ENCODE measurements at regions not wholly inside any gene's neighbourhood (a gene's known extent, or its start where the extent isn't known, plus 50 kb on each side); places are given as distances from the start of the nearest gene placed in this dataset.

DNA sequence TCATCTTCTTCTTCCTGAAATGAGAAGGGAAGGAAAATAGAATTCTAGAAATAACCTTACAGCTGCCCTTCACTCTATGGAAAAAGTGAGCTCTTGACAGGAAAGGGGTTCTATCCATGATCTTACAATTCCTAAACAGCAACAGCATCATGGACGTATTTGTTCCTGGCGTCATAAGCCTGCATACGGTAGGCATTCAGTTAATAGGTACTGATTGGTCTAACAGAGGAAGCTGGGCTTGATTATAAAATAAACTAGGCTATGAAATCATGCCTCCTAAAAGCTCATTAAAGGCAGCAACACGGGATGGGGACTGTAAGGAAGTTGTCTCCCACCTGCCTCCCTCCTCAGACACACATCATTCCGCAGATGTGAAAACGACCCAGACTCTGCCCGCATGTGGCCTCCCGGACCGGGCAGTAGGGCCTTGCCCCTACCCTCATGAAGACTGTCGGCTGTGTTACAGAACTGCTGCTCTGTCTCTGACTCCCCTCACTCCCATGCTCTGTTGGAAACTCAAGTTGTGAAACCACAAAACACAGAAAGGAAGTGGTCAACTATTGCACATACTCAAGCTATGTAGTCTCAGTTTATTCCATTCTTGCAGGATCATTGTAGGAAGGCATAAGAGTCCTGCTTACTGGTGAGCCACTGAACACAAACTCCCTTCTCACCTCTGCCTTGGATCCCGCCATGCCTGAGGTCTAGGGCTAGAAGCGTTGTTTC is 129.8 kb downstream of the DLEU7 start:
- peak; percentile 60 for DNase-seq (ENCODE audit: low read depth)

DNA sequence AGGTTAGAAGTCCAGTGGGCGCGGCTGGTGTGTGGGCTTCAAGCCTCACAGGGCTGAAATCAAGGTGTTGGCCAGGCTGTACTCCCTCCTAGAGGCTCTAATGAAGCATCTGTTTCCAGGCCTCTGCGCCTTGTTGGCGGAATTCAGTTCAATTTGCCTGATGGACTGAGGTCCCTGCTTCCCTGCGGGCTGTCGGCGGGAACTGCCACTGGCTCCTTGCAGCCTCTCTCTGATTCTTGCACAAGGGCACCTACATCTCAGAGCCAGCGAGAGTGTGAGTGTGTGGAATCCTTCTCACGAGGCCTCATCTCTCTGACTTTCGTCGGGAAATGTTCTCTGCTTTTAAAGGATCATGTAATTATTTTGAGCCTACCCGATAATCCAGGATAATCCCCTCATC is 128.6 kb downstream of the DLEU7 start:
- DNase-seq (ENCODE audit: low read depth) = no peak

DNA sequence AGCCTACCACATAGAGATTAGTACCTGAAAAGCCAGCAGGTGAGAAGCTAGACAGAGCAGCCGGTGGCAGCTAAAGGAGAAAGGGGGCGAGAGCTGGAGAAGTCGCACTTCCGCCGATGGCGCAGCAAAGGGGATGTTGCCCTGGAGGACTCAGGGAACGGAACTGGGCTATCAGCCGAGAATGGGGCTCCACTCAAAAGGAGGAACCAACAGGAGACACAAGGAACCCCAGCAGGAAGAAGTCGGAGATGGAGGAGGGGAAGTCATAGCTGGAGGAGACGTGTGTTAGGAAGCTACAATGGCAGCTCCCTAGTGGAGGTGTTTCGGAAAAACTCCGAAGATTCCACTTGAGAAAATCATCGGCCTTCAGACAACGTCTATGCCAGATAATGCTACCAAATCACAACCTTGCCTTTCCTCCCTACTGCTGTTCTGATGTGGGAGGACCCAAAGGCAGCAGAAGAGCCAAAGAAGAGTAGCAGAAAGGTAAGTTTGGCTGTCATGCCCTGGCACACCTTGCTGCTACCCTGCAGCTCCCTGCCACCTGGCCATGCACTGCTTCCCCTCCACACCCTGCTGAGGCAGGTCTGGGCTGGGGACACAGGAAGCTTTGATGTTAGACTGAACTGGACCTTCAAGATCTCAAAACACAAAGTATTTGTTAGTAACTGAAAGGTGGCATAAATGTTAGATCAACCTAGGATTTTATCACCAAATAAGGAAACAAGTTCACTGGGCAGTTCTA is 127.9 kb downstream of the DLEU7 start:
- no peak for DNase-seq (ENCODE audit: low read depth)

DNA sequence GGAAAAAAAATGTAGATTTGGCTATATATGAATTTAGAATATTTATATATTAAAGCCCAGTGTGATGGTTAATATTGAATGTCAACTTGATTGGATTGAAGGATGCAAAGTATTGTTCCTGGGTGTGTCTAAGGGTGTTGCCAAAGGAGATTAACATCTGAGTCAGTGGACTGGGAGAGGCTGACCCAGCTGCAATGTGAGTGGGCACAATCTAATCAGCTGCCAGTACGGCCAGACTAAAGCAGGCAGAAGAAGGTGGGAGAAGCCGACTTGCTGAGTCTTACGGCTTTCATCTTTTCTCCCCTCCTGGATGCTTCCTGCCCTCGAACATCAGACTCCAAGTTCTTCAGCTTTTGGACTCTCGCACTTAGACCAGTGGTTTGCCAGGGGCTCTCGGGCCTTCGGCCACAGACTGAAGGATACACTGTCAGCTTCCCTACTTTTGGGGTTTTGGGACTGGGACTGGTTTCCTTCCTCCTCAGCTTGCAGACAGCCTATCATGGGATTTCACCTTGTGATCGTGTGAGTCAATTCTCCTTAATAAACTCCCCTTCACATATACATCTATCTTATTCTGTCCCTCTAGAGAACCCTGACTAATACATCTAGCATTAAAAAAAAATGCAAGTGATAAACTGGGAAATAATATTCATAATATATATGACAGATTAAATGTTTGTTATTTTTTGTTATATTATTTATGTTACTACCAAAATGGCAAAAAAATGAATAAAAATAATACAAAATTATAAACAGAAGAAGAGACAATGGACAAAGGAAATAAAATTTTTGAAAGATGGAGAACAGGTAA is 122.4 kb downstream of the DLEU7 start:
- DNase-seq (ENCODE audit: low read depth) = no peak

DNA sequence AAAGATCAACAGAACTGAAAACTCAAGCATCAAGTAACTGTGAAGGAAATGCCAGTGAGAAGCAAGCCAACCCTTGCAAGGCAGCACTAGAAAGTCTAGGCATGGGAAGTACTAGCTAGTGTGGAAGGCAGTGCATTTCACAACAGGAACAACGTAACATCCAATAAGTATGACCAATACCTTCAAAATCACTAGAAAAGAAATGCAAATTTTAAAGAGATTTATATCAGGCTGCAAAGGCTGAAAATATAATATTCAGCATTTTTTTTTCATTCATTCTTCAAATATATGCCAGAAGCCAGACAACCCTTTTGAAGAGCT is 121.9 kb downstream of the DLEU7 start:
- no peak for DNase-seq (ENCODE audit: low read depth)

DNA sequence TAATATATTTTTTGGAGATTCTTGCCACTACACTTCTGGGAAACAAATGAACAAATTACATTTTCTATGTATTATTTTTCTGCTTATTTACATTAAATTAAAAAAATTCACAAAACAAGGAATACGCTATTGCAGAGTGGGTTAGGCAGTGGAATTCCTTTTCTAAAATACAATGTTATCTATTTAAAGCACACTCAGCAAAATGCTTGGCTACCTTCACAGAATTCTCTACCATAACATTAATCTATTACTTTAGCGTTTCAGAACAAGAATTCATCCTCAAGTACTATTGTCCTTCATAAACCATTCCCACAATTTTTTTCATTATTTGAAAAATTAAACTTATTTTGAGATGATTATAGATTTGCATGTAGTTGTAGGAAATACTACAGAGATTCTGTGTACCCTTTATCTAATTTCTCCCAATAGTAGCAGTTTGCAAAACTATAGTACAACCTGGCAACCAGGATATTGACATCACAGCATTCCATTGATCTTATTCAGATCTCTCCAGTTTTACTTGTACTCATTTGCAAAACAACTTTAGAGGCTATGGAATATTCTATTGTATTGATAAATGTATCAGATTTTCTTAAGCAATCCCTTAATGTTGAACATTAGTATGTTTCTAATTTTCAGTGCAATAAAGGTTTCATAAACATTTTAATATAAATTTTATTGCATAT is 120.9 kb downstream of the DLEU7 start:
- DNase-seq (ENCODE audit: low read depth) = no peak

DNA sequence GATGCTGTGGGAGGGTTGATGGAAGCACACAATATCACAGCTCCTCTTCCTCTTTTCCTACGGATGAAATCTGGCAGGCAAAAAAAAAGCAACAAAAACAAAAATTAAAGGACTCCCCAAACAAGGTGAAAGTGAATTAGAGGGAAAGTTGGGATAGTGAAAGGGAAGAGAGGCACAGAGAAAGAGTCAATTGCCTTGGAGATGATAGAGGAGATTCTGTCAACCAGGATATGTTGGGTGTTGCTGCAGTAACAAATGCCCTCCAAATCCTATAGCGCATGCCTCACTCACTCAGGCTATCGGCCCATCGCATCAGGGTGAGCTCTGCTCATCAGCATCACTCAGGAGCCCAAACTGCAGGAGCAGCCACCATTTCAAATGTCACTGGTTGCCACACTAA is 119.1 kb downstream of the DLEU7 start:
- no peak for DNase-seq (ENCODE audit: low read depth)

DNA sequence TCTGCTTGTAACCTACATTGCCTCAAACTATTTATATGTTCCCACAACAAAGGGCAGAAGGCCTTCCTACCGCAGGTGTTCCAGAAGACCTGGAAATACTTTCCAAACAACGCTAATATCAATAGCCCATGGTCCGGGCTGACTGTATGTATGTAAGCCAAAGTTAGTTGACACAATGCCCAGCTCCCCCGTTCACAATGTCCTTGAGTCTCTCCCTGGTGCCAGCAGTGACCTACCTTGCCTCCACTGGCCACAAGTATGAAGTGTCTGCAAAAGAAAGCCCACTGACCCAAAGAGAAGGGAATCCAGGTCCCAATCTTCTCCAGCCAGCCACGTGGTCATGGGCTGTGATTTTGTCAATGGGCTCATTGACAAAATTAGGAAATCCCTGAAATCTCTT is 118.6 kb downstream of the DLEU7 start:
- no peak for DNase-seq (ENCODE audit: low read depth)

DNA sequence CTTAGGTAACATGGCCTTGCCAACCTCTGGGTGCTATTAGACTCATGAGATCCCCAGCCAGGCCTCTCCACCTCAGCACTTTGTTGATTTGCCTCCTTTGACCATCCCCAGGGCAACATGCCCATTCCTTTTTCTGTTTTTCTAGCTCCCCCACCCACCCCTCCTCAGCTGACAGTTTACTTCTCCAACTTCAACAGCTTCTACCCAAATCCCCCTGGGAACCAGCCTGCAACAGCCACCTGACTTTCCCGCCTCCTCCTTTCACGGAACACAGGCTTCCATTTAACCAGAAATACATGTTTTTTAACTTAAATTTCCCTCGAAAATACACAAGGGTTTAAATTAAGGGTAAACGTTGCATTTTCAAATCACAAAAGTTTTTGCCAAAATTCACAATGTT is 117.3 kb downstream of the DLEU7 start:
- DNase-seq (ENCODE audit: low read depth) = no peak

DNA sequence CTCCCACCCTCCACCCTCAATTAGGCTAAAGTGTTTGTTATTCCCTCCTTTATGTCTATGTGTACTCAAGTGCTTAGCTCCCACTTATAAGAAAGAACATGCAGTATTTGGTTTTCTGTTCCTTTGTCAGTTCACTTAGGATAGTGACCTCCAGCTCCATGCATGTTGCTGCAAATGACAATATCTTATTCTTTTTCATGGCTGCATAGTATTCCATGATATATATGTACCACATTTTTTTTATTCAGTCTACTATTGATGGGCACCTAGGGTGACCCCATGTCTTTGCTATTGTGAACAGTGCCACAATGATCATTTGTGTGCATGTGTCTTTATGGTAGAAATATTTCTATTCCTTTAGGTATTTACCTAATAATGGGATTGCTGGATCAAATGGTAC is 114.3 kb downstream of the DLEU7 start:
- DNase-seq (ENCODE audit: low read depth) = no peak

DNA sequence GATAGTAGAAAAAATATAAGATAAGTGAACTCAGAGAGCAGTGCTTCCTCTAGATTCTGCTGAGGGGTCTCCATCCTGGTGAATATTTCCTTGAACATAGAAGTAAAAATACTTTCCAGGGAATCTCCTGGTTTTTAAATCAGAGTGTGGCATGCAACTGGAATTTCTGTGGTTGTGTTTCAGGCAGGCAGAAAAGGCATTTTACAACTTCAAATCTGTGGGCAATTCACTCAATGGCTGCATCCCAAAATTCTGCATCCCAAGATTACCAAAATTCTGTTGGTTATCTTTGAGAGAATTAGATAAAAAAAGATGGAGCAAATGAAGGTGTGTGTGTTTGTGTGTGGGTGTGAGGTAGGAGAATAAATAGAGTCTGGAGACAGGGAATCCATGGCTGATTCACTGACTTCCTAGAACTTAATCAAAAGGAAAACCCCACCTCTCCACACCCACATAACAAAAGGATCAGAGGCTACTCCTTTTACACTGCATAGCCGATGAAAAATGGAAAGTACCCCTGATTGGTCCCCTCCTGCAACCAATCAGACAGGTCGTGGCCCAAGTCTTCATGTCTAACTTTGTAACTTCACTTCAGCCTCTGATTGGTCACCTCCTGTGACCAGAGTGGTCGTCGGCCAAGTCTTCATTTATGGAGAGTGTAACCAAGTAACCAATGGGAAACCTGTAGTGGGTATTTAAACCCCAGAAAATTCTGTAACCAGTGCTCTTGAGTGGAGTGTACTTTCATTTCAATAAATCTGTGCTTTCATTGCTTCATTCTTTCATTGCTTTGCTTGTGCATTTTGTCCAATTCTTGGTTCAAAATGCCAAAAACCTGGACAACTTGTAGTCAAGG is 112.8 kb downstream of the DLEU7 start:
- DNase-seq (ENCODE audit: low read depth) = no peak

DNA sequence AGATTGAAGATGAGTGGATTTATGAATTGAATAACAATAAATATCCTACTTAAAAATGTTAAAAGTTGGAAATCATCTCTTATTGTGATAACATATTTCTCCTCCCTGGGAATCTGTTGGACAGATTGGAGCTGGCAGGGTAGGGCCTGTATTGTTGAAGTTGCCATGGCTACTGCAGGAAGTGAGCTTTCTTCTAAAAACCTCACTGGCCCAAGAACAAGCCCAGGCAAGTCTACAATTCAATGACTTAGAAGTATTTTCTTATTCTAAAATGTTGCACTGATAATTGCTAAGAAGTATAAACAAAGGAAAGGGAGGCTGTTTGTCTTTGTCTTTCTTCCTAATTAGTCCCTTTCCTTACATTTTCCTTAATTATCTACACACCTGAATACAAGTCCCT is 112.1 kb downstream of the DLEU7 start:
- DNase-seq (ENCODE audit: low read depth) = peak; percentile 76

DNA sequence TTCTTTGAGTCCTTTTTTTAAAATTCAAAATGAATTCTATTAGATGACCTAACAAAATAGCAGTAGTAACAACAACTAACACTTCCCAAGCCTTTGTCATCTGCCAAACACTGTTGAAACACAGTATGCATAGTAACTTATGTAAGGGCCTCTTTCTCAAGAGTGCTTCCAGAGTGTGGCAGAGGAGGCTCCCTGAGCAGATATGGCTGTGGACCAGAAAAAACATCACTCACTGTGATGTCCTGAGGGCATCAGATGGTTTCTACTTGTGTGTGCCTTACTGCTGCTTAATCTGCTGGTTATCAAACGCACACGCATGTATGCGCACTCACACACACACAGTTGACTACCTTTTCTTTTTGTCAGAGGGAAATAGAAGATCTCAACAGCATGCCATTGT is 110.8 kb downstream of the DLEU7 start:
- DNase-seq (ENCODE audit: low read depth) = peak; percentile 84

DNA sequence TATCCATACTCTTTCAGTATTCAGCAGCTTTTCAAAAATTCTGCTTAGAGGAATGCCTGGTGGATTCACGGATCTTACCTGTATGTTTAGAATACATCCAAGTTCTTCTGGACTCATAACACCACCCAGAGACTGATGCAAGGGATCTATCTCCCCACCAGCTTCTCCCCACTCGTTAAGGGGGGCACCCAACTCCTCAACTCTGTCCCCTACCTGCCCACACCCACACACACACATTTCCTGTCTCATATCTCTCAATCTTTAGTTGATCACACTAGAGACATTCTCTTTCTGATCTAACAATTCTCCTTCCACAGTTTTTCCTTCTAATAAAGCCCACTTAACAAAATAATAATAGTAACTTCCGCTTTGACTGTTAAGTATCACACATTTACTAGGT is 110.1 kb downstream of the DLEU7 start:
- DNase-seq (ENCODE audit: low read depth) = no peak

DNA sequence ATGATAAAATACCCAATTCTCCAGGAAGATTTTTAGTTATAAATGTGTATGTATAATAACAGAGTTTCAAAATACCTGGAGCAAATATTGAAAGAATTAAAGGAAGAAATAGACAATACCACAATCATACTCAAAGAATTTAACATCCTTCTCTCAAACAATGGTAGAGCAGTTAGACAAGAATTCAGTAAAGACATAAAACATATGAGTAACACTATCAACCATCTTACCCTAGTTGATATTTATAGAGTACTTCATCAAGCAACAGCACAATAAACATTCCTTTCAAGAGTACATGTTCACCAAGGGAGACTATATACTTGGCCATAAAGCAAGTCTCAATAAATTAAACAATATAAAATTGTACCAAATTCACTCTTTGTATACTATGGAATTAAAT is 108.4 kb downstream of the DLEU7 start:
- no peak for DNase-seq (ENCODE audit: low read depth)

DNA sequence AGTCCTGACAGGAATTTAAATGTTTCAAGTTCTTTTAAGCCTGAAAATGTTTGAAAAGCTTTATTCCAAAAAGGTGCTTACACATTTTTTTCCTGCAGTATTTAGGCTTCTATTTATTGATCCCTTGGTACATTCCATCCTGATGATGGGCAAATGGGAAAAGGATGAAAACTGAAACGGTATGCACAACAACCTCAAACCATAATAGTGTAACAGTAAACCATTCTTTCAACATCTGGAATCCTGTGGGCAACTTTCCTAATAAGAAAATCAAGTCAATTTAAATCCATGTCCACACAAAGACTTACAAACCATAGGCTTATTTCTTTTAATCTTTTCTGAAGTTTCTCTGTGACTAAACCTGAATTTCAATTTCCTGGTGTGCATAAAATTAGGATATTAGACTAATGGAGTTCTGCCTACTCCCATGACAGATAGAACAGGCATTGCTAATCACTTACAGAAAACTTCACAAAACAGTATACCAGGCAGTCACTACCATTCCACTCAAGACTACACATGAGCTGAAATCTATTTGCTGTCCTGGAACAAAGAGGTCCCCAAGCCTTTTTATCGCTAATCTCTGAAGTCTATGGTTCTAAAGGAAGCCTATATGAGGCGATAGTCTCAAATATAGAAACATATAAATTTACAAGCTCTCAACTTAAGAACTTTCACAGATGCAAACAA is 103.3 kb downstream of the DLEU7 start:
- DNase-seq (ENCODE audit: low read depth) = peak; percentile 39

DNA sequence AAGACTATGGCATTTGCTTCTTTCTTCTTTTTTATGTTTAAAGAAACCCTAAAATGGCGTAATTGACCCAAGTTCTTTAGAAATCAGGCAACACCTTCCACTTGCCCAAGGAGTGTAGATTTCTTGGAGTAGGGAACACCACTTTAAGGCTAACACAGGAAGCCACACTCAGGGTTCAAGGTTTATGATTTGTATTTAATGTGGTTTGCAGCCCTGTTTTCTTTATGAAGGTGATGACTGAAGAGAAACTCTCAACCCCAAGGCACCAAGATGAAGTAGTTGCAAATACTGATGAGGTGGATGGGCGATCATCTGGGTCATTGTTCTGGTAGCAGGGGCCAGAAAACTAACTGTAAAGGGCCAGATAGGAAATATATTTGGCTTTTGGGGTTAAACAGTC is 101.1 kb downstream of the DLEU7 start:
- DNase-seq (ENCODE audit: low read depth) = no peak

DNA sequence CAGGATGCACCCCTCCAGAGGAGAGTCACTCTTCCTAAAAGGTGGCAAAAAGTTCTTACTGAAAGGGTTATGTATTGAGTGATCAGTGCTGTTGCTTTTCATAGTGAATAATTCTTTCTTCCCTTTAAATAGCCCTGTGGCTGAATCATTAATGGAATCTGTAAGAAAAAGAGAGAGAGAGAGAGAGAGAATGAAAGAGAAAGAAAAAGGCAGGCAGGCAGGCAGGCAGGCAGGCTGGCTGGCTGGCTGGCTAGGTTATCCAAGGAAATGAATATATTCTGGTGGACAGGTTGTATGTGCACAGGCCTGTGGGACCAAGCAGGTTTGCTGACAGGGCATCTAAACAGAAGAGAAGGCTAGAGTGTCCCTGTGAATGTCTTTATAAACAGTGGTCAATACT is 100.5 kb downstream of the DLEU7 start:
- no peak for DNase-seq (ENCODE audit: low read depth)

DNA sequence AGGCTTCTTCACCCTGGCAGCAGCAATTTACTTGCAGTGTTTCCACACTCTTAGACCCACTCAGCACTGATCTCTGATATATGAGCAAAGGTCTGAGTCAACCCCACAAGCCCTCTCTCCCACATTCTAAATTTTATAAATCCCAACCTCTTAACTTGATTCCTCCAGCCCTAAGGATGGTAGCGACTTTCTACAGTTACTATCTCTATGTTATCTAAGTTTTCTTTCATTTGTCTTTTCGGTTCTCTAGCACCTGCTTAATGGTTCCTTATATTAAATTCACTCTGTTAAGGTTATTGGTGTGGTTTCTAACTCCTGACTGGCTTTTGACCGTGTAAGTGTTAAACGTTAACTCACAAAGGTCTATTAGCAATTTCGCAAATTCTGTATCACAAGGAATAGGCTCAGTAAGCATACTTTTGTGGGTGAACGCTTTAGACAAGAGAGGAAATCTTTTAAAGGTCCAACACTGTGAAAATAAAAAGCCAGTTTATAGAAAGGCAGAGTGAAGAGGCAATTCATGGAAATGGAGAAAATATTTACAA is 99.3 kb downstream of the DLEU7 start:
- DNase-seq (ENCODE audit: low read depth) = no peak

DNA sequence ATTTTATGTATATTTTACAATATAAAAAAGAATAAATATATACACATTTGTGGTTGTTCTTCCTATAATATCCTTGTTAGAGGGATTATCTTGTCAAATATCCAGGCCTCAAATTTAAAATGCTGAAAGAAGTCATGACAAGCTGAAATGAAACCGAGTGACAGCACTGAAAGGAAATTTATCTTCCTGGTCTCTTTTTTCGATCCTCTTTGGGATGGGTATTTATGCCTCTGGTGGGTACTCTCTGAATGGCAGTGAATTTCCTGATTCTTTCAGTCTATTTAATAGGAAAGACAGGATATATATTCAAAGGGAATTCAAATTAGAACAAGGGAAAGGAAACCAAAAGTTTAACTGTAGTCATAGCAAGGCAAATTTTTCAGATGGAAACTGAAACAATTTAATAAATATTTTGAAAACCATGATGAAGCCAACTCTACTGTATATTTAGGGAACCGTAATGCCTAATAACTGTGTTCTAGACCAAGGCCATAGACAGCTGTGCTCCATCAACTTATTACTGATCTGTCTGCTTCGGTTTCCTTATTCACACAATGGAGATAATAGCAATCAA is 97.9 kb downstream of the DLEU7 start:
- DNase-seq (ENCODE audit: low read depth) = no peak
